Myocyte (in vitro differentiated cells): ENCODE measurements at regions not wholly inside any gene's neighbourhood (a gene's known extent, or its start where the extent isn't known, plus 50 kb on each side); places are given as distances from the start of the nearest gene placed in this dataset.
A peak's percentile ranks its signal among the peaks of the same experiment; 100 is the strongest.
"Not testable (repeated sequence)": the region's sequence is repeated elsewhere in the genome, so short reads cannot be mapped to it uniquely, and the experiment has no call there.

Experiments used
- DNase-seq: peaks from one replicate; pipeline ENCODE4 v3.0.0-alpha.2; 2012; ENCODE audit warnings: low read depth

DNA sequence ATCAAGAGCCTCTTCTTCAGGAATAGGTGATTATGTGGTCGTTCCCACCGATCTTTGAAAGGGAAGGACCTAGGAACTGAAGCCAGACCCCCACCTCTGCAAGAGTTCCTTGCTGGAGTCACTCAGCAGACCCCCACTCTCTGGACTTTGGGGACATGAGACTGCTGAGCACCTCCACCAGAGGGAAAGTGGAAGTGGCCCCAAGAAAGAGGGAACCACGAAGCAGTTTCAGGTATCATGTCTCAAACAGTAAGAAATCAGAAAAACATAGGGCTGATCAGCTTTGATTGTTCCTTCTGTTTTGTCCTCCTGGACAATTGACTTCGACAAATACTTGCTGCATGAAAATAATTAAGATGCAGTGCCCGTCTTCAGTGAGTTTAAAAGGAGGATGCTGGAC is 84.2 kb upstream of the ADORA2B start:
- DNase-seq, result not testable (repeated sequence)

GRCh38 chr17:15864061-15864460 is 80.9 kb upstream of the ADORA2B start:
- not testable (repeated sequence) for DNase-seq

GRCh38 chr17:15864472-15864871 is 80.5 kb upstream of the ADORA2B start:
- DNase-seq, result not testable (repeated sequence)

- not testable (repeated sequence) for DNase-seq
Observed at GRCh38 chr17:15866015-15866414, 78.9 kb upstream of the ADORA2B start.

GRCh38 chr17:15867331-15867730 is 77.6 kb upstream of the ADORA2B start:
- not testable (repeated sequence) for DNase-seq

- DNase-seq, result not testable (repeated sequence)
Observed at GRCh38 chr17:15869868-15870267, 75.1 kb upstream of the ADORA2B start.

DNA sequence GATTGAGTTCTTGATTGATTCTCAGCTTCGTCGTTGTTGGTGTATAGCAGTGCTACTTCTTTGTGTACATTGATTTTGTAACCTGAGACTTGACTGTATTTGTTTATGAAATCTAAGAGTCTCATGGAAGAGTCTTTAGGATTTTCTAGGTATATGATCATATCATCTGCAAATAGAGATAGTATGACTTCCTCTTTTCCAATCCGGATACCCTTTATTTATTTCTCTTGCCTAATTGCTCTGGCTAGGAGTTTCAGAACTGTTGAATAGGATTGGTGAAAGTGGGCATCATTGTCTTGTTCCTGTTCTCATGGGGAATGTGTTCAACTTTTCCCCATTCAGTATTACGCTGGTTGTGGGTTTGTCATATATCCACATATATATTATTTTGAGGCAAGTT is 72.3 kb upstream of the ADORA2B start:
- not testable (repeated sequence) for DNase-seq

GRCh38 chr17:15877882-15878500 is 66.9 kb upstream of the ADORA2B start:
- not testable (repeated sequence) for DNase-seq

GRCh38 chr17:15882058-15882720 is 62.7 kb upstream of the ADORA2B start:
- no peak for DNase-seq

- DNase-seq, result peak; percentile 68
Observed at GRCh38 chr17:15882777-15883176, 62.2 kb upstream of the ADORA2B start.

DNA sequence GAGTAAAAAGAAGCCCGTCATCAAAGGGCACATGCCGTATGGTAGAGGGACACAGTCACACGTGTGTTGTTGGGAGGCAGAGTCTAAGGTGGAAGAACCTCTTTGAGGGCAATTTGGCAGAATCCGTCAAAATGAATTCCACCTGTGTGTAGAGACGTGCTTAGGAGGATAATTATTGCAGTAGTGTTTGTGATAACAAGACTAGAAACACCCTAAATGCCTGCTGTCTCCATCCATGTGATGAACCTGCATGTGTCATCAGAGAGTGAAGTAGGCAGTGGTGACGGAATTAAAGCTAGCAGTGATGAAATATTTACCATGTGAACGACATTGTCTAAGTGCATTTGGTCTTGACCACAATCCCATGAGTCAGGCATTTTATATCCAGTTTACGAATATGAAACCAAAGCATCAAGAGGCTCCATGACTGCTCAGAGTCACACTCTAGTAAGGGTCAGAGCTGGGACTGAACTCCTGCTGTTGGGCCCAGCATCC is 61.3 kb upstream of the ADORA2B start:
- peak; percentile 34 for DNase-seq

- DNase-seq, result no peak
Observed at GRCh38 chr17:15884731-15885130, 60.2 kb upstream of the ADORA2B start.

DNA sequence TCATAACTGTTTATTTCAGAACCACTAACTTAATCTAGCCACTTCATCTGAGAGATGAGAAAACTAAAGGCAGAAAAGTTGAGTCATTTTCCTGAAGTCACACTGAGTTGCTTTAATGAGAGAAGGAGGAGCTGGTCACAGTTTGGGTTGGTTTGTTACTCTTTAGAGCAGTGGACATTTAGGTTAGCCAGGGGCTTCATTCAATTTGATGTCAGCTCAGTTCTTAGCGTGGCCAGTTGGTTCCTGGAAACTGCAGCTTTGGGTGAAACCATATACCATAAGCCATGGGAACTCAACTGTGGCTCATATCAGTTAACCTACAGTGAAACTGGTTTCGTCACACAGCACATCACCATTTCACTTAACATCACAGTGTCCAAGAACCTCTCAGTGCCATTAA is 59.2 kb upstream of the ADORA2B start:
- DNase-seq, result no peak

- DNase-seq, result no peak
Observed at GRCh38 chr17:15886221-15886620, 58.7 kb upstream of the ADORA2B start.

DNA sequence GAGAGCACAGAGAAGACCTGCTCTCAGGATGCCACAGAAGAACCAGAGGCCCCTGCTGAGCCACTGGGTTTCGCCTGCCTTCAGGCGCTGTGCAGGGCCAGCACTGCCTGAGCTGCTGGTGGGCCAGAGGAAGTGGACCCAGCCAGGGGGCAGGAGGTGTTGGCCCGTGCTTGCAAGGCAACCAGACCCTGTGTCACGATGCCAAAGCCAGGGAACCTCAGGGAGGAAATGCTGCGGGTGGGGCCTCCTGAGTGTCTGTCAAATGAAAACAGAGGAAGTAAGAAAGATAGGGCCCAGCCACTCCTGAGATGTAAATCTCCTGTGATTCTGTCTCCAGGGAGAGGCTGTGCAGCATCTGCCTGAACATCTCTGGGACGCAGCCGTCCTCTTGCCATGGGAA is 58.1 kb upstream of the ADORA2B start:
- DNase-seq, result no peak

DNA sequence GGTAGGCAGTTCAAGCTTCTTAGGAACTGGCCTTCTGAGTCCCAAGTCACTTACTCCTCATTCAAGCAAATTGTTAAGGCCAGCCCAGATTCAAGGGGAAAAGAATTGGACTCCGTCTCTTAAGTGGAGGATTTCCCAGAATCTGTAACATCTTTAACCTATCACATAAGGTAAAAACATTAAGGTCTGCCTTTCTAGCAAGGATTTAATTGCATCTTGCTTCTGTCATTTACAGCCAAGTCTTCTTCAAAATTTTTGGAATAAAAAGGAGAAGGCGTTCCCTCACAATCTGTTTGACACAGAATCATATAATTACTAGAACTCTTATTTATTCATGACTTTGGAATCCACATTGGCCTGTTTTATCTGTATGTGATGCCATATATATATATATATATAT is 56.5 kb upstream of the ADORA2B start:
- no peak for DNase-seq

DNA sequence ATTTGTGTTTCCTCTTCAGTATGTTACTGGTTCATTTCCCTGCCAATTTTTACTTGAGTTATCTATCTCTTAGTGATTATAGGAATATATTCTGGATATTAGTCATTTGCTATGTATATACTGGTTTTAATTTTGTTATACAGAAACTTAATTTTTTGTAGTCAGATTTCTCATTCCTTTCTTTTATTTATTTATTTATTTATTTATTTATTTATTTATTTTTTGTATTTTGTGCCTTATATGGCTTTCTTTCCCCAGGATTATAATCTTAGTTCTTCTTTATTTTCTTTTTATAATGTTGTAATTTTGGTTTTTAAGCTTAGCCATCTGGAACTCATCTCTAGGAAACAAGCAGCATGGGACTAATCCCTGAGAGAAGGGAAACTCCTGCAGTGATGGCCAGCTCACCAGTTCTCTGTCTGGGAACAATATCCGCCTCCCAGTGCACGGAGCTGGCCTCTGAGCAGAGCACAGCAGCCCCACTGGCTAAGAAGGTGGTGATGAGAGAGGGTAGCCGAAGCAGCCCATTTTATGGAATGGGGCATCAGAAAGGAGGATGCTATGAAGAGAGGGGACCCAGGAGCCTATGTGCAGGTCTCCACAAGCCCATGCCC is 54.5 kb upstream of the ADORA2B start:
- DNase-seq, result no peak

- no peak for DNase-seq
Observed at GRCh38 chr17:15891318-15891717, 53.6 kb upstream of the ADORA2B start.

DNA sequence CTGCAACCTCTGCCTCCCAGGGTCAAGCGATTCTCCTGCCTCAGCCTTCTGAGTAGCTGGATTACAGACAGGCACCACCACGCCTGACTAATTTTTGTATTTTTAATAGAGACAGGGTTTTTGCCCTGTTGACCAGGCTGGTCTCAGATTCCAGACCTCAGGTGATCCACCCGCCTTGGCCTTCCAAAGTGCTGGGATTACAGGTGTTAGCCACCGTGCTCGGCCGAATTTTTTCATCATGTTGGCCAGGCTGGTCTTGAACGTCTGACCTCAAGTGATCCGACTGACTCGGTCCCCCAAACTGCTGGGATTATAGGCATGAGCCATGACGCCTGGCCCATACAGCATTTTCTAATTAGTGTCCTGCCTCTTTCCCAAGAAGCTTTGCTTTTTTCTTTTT is 52.7 kb upstream of the ADORA2B start:
- DNase-seq, result no peak

- peak; percentile 35 for DNase-seq
Observed at GRCh38 chr17:15892731-15893657, 51.9 kb upstream of the ADORA2B start.

- no peak for DNase-seq
Observed at GRCh38 chr17:15893658-15894024, 51.3 kb upstream of the ADORA2B start.

GRCh38 chr17:15894258-15894657 is 50.7 kb upstream of the ADORA2B start:
- no peak for DNase-seq
